Retinal pigment epithelial cell (primary cell): ENCODE measurements at regions not wholly inside any gene's neighbourhood (a gene's known extent, or its start where the extent isn't known, plus 50 kb on each side); places are given as distances from the start of the nearest gene placed in this dataset.

Experiments
- DNase-seq: peaks from one replicate; pipeline ENCODE4 v3.0.0-alpha.2; 2010; ENCODE audit warnings: low read depth
- H3K4me3 ChIP-seq: 2 replicates; pipeline ENCODE4 v1.5.1; 2011; ENCODE audit warnings: mild to moderate bottlenecking, low read length, control low read depth, moderate library complexity
- TF ChIP-seq, protein P1 (sequence below): conservative IDR thresholded peaks from 2 replicates; pipeline ENCODE4 v1.5.1; 2011; ENCODE audit warnings: low read depth, low read length, control low read depth, inconsistent platforms

DNA sequence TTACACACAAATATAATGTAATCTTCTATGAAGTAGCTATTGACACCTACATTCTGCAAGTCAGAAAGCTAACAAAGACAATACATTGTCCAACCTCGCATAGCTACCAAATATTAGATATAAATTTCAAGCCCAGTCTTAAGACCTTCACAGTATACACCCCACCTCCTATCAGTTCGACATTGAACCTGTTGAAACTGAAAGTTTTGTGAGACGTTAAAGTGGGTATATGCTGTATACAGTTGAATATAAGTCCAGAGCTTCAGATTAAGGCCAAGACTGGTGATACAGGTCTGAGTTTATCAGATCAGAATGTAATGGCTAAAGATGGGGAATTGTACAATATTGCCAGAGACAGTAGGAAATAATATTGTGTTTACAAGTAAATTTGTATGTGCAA is 489.3 kb upstream of the RORB start:
- H3K4me3 ChIP-seq, result no peak overlapping the region
- no peak for DNase-seq
- TF ChIP-seq, protein P1, sequence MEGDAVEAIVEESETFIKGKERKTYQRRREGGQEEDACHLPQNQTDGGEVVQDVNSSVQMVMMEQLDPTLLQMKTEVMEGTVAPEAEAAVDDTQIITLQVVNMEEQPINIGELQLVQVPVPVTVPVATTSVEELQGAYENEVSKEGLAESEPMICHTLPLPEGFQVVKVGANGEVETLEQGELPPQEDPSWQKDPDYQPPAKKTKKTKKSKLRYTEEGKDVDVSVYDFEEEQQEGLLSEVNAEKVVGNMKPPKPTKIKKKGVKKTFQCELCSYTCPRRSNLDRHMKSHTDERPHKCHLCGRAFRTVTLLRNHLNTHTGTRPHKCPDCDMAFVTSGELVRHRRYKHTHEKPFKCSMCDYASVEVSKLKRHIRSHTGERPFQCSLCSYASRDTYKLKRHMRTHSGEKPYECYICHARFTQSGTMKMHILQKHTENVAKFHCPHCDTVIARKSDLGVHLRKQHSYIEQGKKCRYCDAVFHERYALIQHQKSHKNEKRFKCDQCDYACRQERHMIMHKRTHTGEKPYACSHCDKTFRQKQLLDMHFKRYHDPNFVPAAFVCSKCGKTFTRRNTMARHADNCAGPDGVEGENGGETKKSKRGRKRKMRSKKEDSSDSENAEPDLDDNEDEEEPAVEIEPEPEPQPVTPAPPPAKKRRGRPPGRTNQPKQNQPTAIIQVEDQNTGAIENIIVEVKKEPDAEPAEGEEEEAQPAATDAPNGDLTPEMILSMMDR, result no peak

DNA sequence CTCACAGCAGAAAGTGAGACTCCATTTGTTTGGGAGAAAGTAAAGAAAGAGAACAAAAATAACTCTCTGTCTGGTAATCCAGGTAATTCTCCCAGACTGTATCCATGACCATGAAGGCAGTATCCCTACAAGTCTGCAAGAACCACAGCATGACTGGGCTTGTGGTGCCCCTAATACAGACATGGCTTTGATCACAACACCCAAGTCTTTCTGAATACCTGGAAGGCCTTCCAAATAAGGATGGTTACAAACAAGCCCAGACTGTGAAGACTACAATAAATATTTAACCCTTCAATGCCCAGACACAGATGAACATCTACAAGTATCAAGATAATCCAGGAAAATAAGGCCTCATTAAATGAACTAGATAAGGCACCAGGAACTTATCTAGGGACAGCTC is 481.1 kb upstream of the RORB start:
- no peak for DNase-seq
- no peak overlapping the region for H3K4me3 ChIP-seq
- TF ChIP-seq, protein P1, result no peak

DNA sequence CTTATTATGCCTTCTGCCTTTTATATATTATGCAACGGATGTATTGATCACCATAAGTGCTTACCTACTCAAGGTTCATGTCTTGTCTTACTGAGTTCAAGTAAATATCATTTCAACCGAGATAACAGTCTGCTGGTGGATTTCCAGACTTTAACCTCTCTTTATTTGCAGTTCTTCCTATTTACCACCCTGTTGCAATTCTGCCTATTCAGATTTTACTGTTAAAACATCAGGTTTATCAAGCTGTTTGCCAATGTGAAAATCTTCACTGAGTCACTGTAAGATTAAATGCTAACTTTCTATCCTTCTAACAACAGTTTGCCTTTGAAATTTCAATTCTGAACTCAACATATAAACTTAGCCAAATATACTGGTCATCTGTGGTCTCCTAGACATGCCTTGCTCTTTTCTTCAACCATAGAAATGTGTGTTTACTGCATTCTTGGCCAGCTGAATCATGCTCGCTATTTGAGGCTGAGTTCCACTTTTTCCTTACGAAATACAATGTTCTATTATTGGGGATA is 471.7 kb upstream of the RORB start:
- DNase-seq, result peak; percentile 72
- no peak overlapping the region for H3K4me3 ChIP-seq
- TF ChIP-seq, protein P1, result no peak

DNA sequence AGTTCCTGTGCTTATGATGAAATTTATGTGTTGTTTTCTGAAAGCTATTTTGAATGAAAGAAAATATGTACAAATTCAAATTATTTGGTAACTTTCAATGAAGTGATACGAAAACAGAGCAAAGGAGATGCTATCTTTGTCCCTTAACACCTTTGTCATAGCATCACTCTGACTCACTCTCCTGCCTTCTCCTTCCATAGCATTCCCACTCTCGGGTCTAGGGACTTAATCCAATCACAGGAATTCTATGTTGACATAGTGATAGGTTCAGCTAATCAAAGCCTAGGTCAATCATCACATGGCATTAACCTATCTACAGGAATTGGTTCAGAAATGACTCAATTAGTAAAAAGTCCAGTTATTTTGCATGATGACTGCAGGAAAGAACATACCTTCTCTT is 464.7 kb upstream of the RORB start:
- DNase-seq, result no peak
- TF ChIP-seq, protein P1, result no peak
- no peak overlapping the region for H3K4me3 ChIP-seq

DNA sequence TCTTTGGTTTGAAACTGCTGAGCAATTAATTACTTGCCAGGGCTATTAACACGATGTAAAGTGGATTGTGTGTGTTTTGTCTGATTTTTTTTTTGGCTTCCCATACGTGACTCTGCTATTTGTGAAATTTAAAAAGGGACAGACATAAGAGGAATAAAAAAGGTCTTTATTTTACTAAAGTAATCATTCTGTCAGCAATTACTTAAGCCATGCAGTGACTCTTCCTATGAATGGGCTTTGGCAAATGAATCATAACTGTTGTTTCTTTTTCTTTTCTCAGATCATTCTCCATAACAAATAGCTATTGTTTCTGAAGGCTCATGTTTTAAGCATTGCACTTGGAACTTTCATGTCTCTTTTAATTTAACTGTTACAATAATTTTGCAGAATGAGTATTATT is 461.3 kb upstream of the RORB start:
- H3K4me3 ChIP-seq, result no peak overlapping the region
- TF ChIP-seq, protein P1, result no peak
- DNase-seq, result no peak

DNA sequence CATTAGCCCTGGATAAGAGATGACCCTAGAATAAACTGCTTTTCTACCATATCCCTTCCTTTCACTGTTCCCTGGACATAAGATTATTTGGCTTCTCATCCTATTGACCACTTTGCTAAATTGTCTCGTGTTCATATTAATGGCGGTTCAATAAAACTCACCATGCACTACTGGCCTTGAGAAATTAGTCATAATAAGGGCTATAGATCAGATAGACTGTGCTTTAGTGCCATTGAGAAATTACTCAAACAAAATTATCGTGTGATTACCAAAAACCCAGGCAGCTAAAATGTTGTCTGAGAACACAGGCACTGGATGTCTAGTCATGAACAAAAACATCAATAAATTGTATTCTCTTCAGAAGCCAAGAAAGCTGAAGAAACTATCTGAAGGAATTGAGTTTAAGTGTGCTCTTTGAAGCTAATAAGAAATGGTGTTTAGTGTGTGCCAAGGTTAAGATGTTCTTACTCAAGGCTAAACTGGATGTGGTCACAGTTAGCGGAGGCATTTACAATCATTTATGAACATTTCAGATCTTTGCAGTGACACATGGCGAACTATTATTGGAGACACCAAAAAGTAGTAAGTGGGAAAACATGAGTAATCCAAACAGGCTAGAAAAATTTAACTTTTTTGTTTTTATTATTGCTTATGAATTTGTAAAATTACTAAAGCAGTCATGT is 460.4 kb upstream of the RORB start:
- H3K4me3 ChIP-seq, result no peak overlapping the region
- TF ChIP-seq, protein P1, result no peak
- no peak for DNase-seq

DNA sequence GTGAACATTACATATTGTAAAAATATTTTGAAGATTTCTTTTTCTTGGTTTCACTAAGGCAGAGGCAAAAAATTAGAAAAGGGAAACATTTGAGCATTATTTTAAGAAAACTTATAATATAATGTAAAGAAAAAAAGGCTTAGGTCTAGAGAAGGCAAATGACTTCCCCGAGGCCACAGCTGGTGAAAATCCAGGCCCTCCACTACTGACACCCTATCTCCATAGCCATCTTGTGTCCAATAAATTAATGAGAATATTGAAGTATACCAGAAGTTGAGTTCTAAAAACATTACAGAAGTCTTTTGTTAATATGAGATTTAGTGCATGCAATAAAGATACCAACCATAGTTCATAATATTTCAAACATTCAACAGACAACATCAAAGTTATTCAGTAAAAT is 459.9 kb upstream of the RORB start:
- TF ChIP-seq, protein P1, result no peak
- no peak for DNase-seq
- no peak overlapping the region for H3K4me3 ChIP-seq
